HCT116 (cell line): ENCODE measurements at regions not wholly inside any gene's neighbourhood (a gene's known extent, or its start where the extent isn't known, plus 50 kb on each side); places are given as distances from the start of the nearest gene placed in this dataset.

Experiments used
- ATAC-seq: fragments of 200-7000 bp; cut with Tn5 transposase; 2 replicates; pipeline ENCODE4 v1.9.1; 2020; ENCODE audit warnings: mild to moderate bottlenecking, moderate library complexity
- BruUV-seq: library from RNA; stranded (reverse); fragments of 400-500 nt; replicated peaks from 2 replicates; lab custom pipeline; 2021; lab: Mats Ljungman, UMichigan
- CTCF ChIA-PET: fragments of 300-600 bp; sonication (Branson Sonifier 250); formaldehyde crosslinking; loops from one replicate; lab custom pipeline; 2021; ENCODE audit warnings: antibody characterized with exemption; lab: Charles Lee
- POLR2A ChIA-PET: fragments of 300-600, 350-600 bp; sonication (Branson Sonifier 250); formaldehyde crosslinking; loops from one replicate; lab custom pipeline; 2021; ENCODE audit warnings: antibody characterized with exemption; lab: Charles Lee
- RAD21 ChIA-PET, 2 experiments: fragments of 300-600 bp; sonication (Branson Sonifier 250); formaldehyde crosslinking; loops; one replicate each; lab custom pipeline; 2023; ENCODE audit warnings: low total read pairs in 2 of 2; ENCODE audit not compliant: uncharacterized antibody in 2 of 2, unreplicated experiment in 2 of 2, low non-redundant PET in 1 of 2; lab: Charles Lee
- DNase-seq: peaks from one replicate; pipeline ENCODE4 v3.0.0-alpha.2; 2010; ENCODE audit warnings: low read depth, low spot score
- H2AFZ ChIP-seq: fragments of 200-600 bp; shearing (Covaris generic), sonication (generic); 2 replicates; pipeline ENCODE4 v1.6.1; 2017; ENCODE audit warnings: low read depth, mixed run types, mixed read lengths, antibody characterized with exemption, low read length; ENCODE audit not compliant: poor library complexity, severe bottlenecking
- H3K27ac ChIP-seq: 2 replicates; pipeline ENCODE4 v1.5.1; 2012; ENCODE audit warnings: low read depth, low read length
- H3K27me3 ChIP-seq: fragments of 200-600 bp; sonication (generic); 2 replicates; pipeline ENCODE4 v1.6.1; 2016; ENCODE audit warnings: mixed run types, low read length, mixed read lengths; ENCODE audit not compliant: insufficient read depth
- H3K36me3 ChIP-seq, 2 experiments: fragments of 200-500 bp in 1 of 2; fragments of 200-600 bp in 1 of 2; sonication (Bioruptor generic) in 1 of 2; sonication (generic) in 1 of 2; 2 replicates each; pipeline versions ENCODE4 v1.5.1 to v1.6.1; 2014 to 2016; ENCODE audit warnings: low read length in 2 of 2, inconsistent platforms in 1 of 2, mixed read lengths in 1 of 2, mixed run types in 1 of 2; ENCODE audit not compliant: insufficient read depth in 2 of 2, control insufficient read depth in 1 of 2
- H3K4me1 ChIP-seq, 2 experiments: fragments of 200-600 bp in 1 of 2; sonication (generic) in 1 of 2; 2 replicates each; pipeline versions ENCODE4 v1.5.1 to v1.6.1; 2012 to 2017; ENCODE audit warnings: low read length in 2 of 2, inconsistent platforms in 1 of 2, mild to moderate bottlenecking in 1 of 2, mixed read lengths in 1 of 2, mixed run types in 1 of 2, moderate library complexity in 1 of 2; ENCODE audit not compliant: insufficient read depth in 2 of 2, control insufficient read depth in 1 of 2
- H3K4me2 ChIP-seq: fragments of 200-600 bp; sonication (generic); 2 replicates; pipeline ENCODE4 v1.6.1; 2017; ENCODE audit warnings: mixed run types, low read length, mixed read lengths
- H3K4me3 ChIP-seq, 2 experiments: fragments of 200-600 bp in 1 of 2; sonication (generic) in 1 of 2; replicated peaks in 1 of 2; 2 replicates each; pipeline ENCODE4 v1.5.1; 2011 to 2016; ENCODE audit warnings: low read length in 2 of 2, control low read depth in 1 of 2, low read depth in 1 of 2, mild to moderate bottlenecking in 1 of 2, mixed read lengths in 1 of 2, mixed run types in 1 of 2
- H3K79me2 ChIP-seq: fragments of 200-600 bp; sonication (generic); 2 replicates; pipeline ENCODE4 v1.6.1; 2017; ENCODE audit warnings: mild to moderate bottlenecking, mixed run types, low read length, moderate library complexity, mixed read lengths; ENCODE audit not compliant: insufficient read depth
- H3K9ac ChIP-seq: fragments of 200-600 bp; sonication (generic); 2 replicates; pipeline ENCODE4 v1.6.1; 2016; ENCODE audit warnings: low read length, mixed read lengths
- H3K9me2 ChIP-seq: fragments of 200-600 bp; sonication (generic), shearing (Covaris generic); 2 replicates; pipeline ENCODE4 v1.6.1; 2017; ENCODE audit warnings: mixed run types, mild to moderate bottlenecking, moderate library complexity; ENCODE audit not compliant: insufficient read depth
- H3K9me3 ChIP-seq, 2 experiments: fragments of 200-500 bp in 1 of 2; fragments of 200-600 bp in 1 of 2; sonication (Bioruptor generic) in 1 of 2; sonication (generic) in 1 of 2; 2 replicates each; pipeline ENCODE4 v1.6.1; 2014 to 2017; ENCODE audit warnings: low read length in 2 of 2, mixed read lengths in 2 of 2, inconsistent platforms in 1 of 2, low read depth in 1 of 2, mild to moderate bottlenecking in 1 of 2, mixed run types in 1 of 2, moderate library complexity in 1 of 2; ENCODE audit not compliant: control insufficient read depth in 1 of 2, insufficient read depth in 1 of 2
- H4K20me1 ChIP-seq: fragments of 200-600 bp; sonication (generic), shearing (Covaris generic); 2 replicates; pipeline ENCODE4 v1.6.1; 2017; ENCODE audit warnings: mixed run types, mild to moderate bottlenecking, moderate library complexity; ENCODE audit not compliant: insufficient read depth
- ATF3 ChIP-seq: IDR thresholded peaks from 2 replicates; pipeline ENCODE4 v1.6.1; 2012
- CEBPB ChIP-seq: IDR thresholded peaks from 2 replicates; pipeline ENCODE4 v1.6.1; 2012; ENCODE audit warnings: low read depth
- CTCF ChIP-seq, 3 experiments: fragments of 200-600 bp in 1 of 3; sonication (generic) in 1 of 3; IDR thresholded peaks in 2 of 3; conservative IDR thresholded peaks in 1 of 3; 2 replicates each; pipeline ENCODE4 v1.5.1; 2012 to 2017; ENCODE audit warnings: low read depth in 2 of 3, low read length in 2 of 3, antibody characterized with exemption in 1 of 3, borderline replicate concordance in 1 of 3, control low read depth in 1 of 3, mild to moderate bottlenecking in 1 of 3, mixed read lengths in 1 of 3, mixed run types in 1 of 3, moderate library complexity in 1 of 3; ENCODE audit not compliant: insufficient read depth in 1 of 3
- EGR1 ChIP-seq: IDR thresholded peaks from 2 replicates; pipeline ENCODE4 v1.6.1; 2012; ENCODE audit warnings: low read depth
- ELF1 ChIP-seq: IDR thresholded peaks from 2 replicates; pipeline ENCODE4 v1.6.1; 2012; ENCODE audit warnings: low read depth, borderline replicate concordance
- EZH2 ChIP-seq: fragments of 200-600 bp; sonication (generic); IDR thresholded peaks from 2 replicates; pipeline ENCODE4 v1.6.1; 2017; ENCODE audit warnings: antibody characterized with exemption, mixed run types
- MAX ChIP-seq: IDR thresholded peaks from 2 replicates; pipeline ENCODE4 v1.6.1; 2012
- POLR2AphosphoS5 ChIP-seq: IDR thresholded peaks from 2 replicates; pipeline ENCODE4 v1.6.1; 2011; ENCODE audit warnings: mild to moderate bottlenecking, low read depth, low read length, moderate library complexity
- REST ChIP-seq: IDR thresholded peaks from 2 replicates; pipeline ENCODE4 v1.6.1; 2012; ENCODE audit warnings: low read depth
- SIN3A ChIP-seq: IDR thresholded peaks from 2 replicates; pipeline ENCODE4 v1.6.1; 2012; ENCODE audit warnings: low read depth
- SP1 ChIP-seq: IDR thresholded peaks from 2 replicates; pipeline ENCODE4 v1.6.1; 2012; ENCODE audit warnings: low read depth
- SRF ChIP-seq: IDR thresholded peaks from 2 replicates; pipeline ENCODE4 v1.6.1; 2012; ENCODE audit warnings: low read depth
- TCF7L2 ChIP-seq: IDR thresholded peaks from 2 replicates; pipeline ENCODE4 v1.7.0; 2011; ENCODE audit warnings: borderline replicate concordance, inconsistent platforms; ENCODE audit not compliant: insufficient read depth, insufficient read length; ENCODE audit errors: extremely low read depth
- YY1 ChIP-seq: IDR thresholded peaks from 2 replicates; pipeline ENCODE4 v1.6.1; 2011; ENCODE audit warnings: low read length, low read depth, moderate library complexity, mild to moderate bottlenecking; ENCODE audit not compliant: insufficient replicate concordance; ENCODE audit errors: extremely low read depth
- ZNF274 ChIP-seq: fragments of 200-500 bp; sonication (Bioruptor generic); IDR thresholded peaks from 2 replicates; pipeline ENCODE4 v1.6.1; 2014; ENCODE audit warnings: mild to moderate bottlenecking, low read depth, low read length, inconsistent platforms
- intact Hi-C: fragments of 100-400 bp; cut with micrococcal nuclease; formaldehyde crosslinking; loops from 2 replicates; pipeline ENCODE4 v1.10.0; 2022

- Histone ChIP-seq H3K4me1 (no peaks in the 10 kb centered on the region), H3K9me2 (no peaks in the 10 kb centered on the region), H4K20me1 (no peaks in the 10 kb centered on the region), H3K27ac (no peak overlapping the region), H2AFZ (no peak overlapping the region), H3K4me3 (no peak overlapping the region), H3K4me2 (no peak overlapping the region), H3K27me3 (no peaks in the 10 kb centered on the region), H3K9ac (no peak overlapping the region), H3K36me3 (no peaks in the 10 kb centered on the region), H3K9me3 (no peaks in the 10 kb centered on the region), H3K79me2 (no peaks in the 10 kb centered on the region)
- no peak for TF ChIP-seq ELF1
- no peak for TF ChIP-seq CTCF (IDR thresholded peaks at IDR 0.05 in 2 of 3, conservative IDR thresholded peaks at IDR 0.05 in 1 of 3; ENCODE audit: borderline replicate concordance in 1 of 3, insufficient read depth in 1 of 3, low read depth in 2 of 3, low read length in 2 of 3)
- TF ChIP-seq CEBPB: no peak
- no peak for TF ChIP-seq POLR2AphosphoS5
- TF ChIP-seq SP1: no peak
- TF ChIP-seq MAX: no peak
- no peak for TF ChIP-seq REST
- TF ChIP-seq EGR1: no peak
- no peak for TF ChIP-seq YY1
- no peak for TF ChIP-seq TCF7L2
- TF ChIP-seq SIN3A: no peak
- TF ChIP-seq SRF: no peak
- no peak for TF ChIP-seq ATF3
- no peak for TF ChIP-seq EZH2
- TF ChIP-seq ZNF274: no peak
- no peak for DNase-seq
- RAD21 ChIA-PET: no interaction called here
- POLR2A ChIA-PET: no interaction called here
- ATAC-seq: no peak
- no TSS peak for BruUV-seq
- CTCF ChIA-PET: no interaction called here
- intact Hi-C loops: no loop called here
Observed at GRCh38 chr4:91914176-91914804, 389.5 kb upstream of the GRID2 start.
